Thoracic aorta (tissue), 2 donors: ENCODE measurements at regions not wholly inside any gene's neighbourhood (a gene's known extent, or its start where the extent isn't known, plus 50 kb on each side); places are given as distances from the start of the nearest gene placed in this dataset.

Source experiments
- ATAC-seq: fragments of 150-250 bp; one replicate; pipeline ENCODE4 v1.8.0; 2017; ENCODE audit warnings: low read depth; ENCODE audit not compliant: insufficient number of reproducible peaks, low FRiP score
- DNase-seq: peaks from one replicate; pipeline ENCODE4 v3.0.0-alpha.2; 2020; ENCODE audit warnings: low spot score
- H3K27ac ChIP-seq, 2 donors: fragments of 200-600 bp; sonication (generic); 1 replicate in 1 of 2; 2 replicates in 1 of 2; pipeline ENCODE4 v1.5.1; 2016; ENCODE audit warnings: mild to moderate bottlenecking in 2 of 2, moderate library complexity in 2 of 2
- H3K27me3 ChIP-seq: fragments of 200-600 bp; sonication (generic); replicated peaks from 2 replicates; pipeline ENCODE4 v1.6.0; 2016; ENCODE audit warnings: mild to moderate bottlenecking; ENCODE audit not compliant: insufficient read depth
- H3K36me3 ChIP-seq: fragments of 200-600 bp; sonication (generic); one replicate; pipeline ENCODE4 v1.5.1; 2016
- H3K4me1 ChIP-seq, 2 donors: fragments of 200-600 bp; sonication (generic); 1 replicate in 1 of 2; 2 replicates in 1 of 2; pipeline versions ENCODE4 v1.5.1 to v1.6.0; 2016; ENCODE audit warnings: low read depth in 2 of 2, mild to moderate bottlenecking in 1 of 2; ENCODE audit not compliant: control insufficient read depth in 1 of 2
- H3K4me3 ChIP-seq: fragments of 200-600 bp; sonication (generic); 2 replicates; pipeline ENCODE4 v1.5.1; 2016; ENCODE audit warnings: mild to moderate bottlenecking
- H3K9me3 ChIP-seq: fragments of 200-600 bp; sonication (generic); 2 replicates; pipeline ENCODE4 v1.5.1; 2016
- TF ChIP-seq, protein P1 (sequence below): fragments of 200-600 bp; sonication (generic); IDR thresholded peaks from one replicate; pipeline ENCODE4 v1.5.1; 2019; ENCODE audit warnings: antibody characterized with exemption

DNA sequence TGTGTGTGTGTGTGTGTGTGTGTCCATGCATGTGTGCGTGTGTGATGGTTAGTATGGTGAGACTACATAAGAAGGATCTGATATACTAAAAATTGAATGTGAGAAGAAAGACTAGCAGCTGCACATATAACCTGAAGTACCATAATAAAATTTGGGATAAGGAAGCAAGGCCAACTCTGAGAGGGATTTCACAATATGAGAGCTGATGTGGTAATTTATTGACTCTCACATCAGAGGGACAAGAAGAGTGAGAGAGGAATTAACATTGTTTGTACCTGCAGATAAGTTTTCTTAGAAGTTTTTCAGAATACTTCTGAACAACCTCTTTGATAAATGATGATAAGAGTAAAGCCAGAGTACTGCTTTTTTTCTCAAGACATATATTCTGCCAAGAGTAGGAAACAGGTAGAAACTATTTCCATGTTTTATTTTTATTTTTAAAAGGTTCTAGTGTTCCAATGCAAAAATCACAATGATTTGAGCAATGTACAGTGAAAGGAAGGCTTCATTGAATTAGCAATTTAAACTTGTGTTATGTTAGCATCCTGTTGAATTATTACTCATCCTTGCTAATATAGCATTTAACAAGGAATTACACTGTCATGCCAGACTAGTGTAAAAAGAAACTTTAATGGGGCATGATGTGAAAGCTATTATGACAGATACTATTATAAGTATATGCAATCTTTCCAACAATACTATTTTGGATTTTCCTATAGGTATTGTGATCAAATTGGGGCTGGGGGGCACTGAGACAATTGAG, 415.5 kb upstream of the ARPP21 start:
- H3K4me1 ChIP-seq, result no peaks in the 10 kb centered on the region
- TF ChIP-seq, protein P1, sequence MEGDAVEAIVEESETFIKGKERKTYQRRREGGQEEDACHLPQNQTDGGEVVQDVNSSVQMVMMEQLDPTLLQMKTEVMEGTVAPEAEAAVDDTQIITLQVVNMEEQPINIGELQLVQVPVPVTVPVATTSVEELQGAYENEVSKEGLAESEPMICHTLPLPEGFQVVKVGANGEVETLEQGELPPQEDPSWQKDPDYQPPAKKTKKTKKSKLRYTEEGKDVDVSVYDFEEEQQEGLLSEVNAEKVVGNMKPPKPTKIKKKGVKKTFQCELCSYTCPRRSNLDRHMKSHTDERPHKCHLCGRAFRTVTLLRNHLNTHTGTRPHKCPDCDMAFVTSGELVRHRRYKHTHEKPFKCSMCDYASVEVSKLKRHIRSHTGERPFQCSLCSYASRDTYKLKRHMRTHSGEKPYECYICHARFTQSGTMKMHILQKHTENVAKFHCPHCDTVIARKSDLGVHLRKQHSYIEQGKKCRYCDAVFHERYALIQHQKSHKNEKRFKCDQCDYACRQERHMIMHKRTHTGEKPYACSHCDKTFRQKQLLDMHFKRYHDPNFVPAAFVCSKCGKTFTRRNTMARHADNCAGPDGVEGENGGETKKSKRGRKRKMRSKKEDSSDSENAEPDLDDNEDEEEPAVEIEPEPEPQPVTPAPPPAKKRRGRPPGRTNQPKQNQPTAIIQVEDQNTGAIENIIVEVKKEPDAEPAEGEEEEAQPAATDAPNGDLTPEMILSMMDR, result no peak
- H3K27ac ChIP-seq, result no peak overlapping the region
- H3K27me3 ChIP-seq, result no peaks in the 10 kb centered on the region
- no peak overlapping the region for H3K4me3 ChIP-seq
- no peaks in the 10 kb centered on the region for H3K36me3 ChIP-seq
- no peak for ATAC-seq
- no peaks in the 10 kb centered on the region for H3K9me3 ChIP-seq
- no peak for DNase-seq

- no peak for ATAC-seq
- no peak overlapping the region for H3K4me3 ChIP-seq
These were observed 414.6 kb upstream of the ARPP21 start for GRCh38 chr3:35224565-35225295.

DNA sequence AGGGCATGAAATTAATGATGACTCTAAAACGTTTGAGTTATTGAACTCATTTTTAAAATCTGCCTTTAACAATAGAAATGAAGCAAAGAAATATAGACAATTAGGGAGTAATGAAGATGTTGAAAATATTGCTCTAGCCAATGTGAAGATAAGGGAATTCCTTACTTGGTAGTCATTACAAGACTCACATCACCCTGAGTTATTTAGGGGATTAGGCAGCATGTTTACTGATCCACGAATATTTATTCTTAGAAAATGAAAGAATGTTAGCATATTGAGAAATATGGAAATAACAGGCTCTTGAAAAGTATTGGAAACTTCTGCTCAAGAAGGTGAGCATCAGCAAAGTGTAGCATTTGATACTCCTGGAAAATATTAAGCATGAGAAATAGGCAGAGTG, 398.1 kb upstream of the ARPP21 start:
- ATAC-seq, result no peak
- Histone ChIP-seq H3K36me3 (no peaks in the 10 kb centered on the region), H3K4me1 (no peaks in the 10 kb centered on the region)

More at GRCh38 chr3:35224565-35225295, 414.6 kb upstream of the ARPP21 start:
- Histone ChIP-seq H3K36me3 (no peaks in the 10 kb centered on the region), H3K27me3 (no peaks in the 10 kb centered on the region), H3K9me3 (no peaks in the 10 kb centered on the region), H3K27ac (no peak overlapping the region), H3K4me1 (no peaks in the 10 kb centered on the region)
- TF ChIP-seq, protein P1, result no peak
- no peak for DNase-seq

DNA sequence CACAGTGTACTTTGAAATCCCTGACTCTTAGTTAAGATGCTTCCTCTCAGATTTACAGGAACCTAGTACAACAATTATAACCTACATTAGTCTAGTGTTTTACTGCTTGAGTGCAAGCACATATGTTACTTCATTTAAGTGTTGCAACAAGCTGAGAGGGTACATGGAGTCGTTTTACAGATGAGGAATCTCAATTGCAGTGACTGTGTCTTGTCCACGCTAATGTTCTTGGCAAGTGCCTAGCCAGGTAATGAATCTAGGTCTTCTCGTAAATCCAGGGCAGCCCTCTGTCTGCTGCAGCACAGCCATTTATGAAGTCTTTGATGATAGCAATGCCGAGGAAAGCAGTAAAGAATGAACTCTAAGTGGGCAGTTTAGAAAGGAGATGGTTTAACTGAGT, 384.4 kb upstream of the ARPP21 start:
- ATAC-seq, result no peak
- H3K36me3 ChIP-seq, result no peaks in the 10 kb centered on the region
- H3K4me3 ChIP-seq, result no peak overlapping the region

More for the DNA sequence above, 398.1 kb upstream of the ARPP21 start:
- Histone ChIP-seq H3K4me3 (no peak overlapping the region), H3K27me3 (no peaks in the 10 kb centered on the region), H3K27ac (no peak overlapping the region), H3K9me3 (no peaks in the 10 kb centered on the region)
- DNase-seq, result no peak
- TF ChIP-seq, protein P1, result no peak

GRCh38 chr3:35257641-35258040, 381.7 kb upstream of the ARPP21 start:
- Histone ChIP-seq H3K27ac (no peak overlapping the region), H3K9me3 (no peaks in the 10 kb centered on the region), H3K4me1 (no peaks in the 10 kb centered on the region), H3K4me3 (no peak overlapping the region), H3K36me3 (no peaks in the 10 kb centered on the region), H3K27me3 (no peaks in the 10 kb centered on the region)
- ATAC-seq (no peak), DNase-seq (no peak)
- TF ChIP-seq, protein P1, result no peak

More for the DNA sequence above, 384.4 kb upstream of the ARPP21 start:
- Histone ChIP-seq H3K27ac (no peak overlapping the region), H3K4me1 (no peaks in the 10 kb centered on the region), H3K27me3 (no peaks in the 10 kb centered on the region), H3K9me3 (no peaks in the 10 kb centered on the region)
- DNase-seq, result no peak
- TF ChIP-seq, protein P1, result no peak
